ENCODE measurements at regions not wholly inside any gene's neighbourhood (a gene's known extent, or its start where the extent isn't known, plus 50 kb on each side); places are given as distances from the start of the nearest gene placed in this dataset.

DNA sequence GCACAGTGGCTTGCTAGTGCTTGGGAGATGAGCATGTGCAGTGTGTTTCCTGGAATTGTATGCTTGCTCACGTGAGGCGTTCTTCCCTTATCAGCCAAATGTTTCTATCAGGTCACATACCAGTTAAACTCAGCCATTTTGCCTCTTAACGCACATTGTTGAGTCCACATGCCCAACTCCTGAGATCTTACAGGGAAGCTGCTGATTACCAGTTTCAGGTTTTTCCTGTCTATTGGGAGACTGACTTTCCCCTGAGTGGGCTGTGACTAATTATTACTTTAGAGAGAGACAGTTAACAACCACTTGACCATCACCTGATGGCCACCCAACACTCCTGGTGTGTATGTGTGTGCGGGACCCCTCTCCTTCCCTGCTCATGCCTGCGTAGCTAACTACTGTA lies 161.3 kb upstream of the PTGFR start:
- Histone ChIP-seq H3K4me1 (ENCODE audit: control insufficient read depth in 5 of 5, insufficient read depth in 5 of 5, low read length in 5 of 5) (no peaks in the 10 kb centered on the region), H3K9me3 (ENCODE audit: control insufficient read depth in 4 of 4, insufficient read depth in 3 of 4, low read length in 3 of 4) (peaks cover 0 to 3% (median 0%) of the 10 kb centered on the region in 4 donors), H3K36me3 (ENCODE audit: control insufficient read depth in 4 of 4, insufficient read depth in 4 of 4, low read length in 4 of 4) (no peaks in the 10 kb centered on the region), H3K9ac (ENCODE audit: insufficient read depth in 1 of 2, low read length in 2 of 2) (no peak overlapping the region), H3K4me3 (no peak overlapping the region), H3K27me3 (ENCODE audit: control insufficient read depth in 3 of 3, insufficient read depth in 3 of 3, low read length in 2 of 3) (no peaks in the 10 kb centered on the region), H3K27ac (ENCODE audit: low read depth in 1 of 2, low read length in 1 of 2) (no peak overlapping the region)
- DNase-seq (no peak), ATAC-seq (ENCODE audit: insufficient read depth, low FRiP score) (no peak)
- TF ChIP-seq, protein P1, sequence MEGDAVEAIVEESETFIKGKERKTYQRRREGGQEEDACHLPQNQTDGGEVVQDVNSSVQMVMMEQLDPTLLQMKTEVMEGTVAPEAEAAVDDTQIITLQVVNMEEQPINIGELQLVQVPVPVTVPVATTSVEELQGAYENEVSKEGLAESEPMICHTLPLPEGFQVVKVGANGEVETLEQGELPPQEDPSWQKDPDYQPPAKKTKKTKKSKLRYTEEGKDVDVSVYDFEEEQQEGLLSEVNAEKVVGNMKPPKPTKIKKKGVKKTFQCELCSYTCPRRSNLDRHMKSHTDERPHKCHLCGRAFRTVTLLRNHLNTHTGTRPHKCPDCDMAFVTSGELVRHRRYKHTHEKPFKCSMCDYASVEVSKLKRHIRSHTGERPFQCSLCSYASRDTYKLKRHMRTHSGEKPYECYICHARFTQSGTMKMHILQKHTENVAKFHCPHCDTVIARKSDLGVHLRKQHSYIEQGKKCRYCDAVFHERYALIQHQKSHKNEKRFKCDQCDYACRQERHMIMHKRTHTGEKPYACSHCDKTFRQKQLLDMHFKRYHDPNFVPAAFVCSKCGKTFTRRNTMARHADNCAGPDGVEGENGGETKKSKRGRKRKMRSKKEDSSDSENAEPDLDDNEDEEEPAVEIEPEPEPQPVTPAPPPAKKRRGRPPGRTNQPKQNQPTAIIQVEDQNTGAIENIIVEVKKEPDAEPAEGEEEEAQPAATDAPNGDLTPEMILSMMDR (IDR thresholded peaks at IDR 0.05; ENCODE audit: control extremely low read depth, extremely low read depth), result no peak
- WGBS, 2 donors, result 78 to 84% methylated on average over 5 of the region's 5 CpGs

DNA sequence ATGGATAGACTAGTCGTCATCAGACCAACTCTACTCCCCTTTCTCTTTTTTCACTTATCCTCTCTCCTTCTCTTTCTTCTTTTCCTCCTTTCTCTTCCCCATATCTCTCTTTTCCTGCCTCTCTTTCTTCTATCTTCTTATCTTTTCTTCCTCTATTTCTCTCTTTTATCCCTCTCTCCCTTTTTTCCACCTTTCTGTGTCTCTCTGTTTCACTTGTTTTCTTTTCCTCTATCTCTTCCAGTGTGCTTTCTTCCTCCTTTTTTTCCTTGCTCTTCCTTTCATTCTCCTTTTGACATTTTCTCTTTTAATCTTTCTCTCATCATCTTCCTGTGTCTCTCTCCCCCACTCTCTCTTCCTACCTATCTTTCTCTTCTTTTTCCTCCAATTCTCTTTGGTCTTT lies 159.0 kb upstream of the PTGFR start:
- no peak for ATAC-seq (ENCODE audit: insufficient read depth, low FRiP score)
- Histone ChIP-seq H3K4me3 (no peak overlapping the region), H3K27me3 (ENCODE audit: control insufficient read depth in 3 of 3, insufficient read depth in 3 of 3, low read length in 2 of 3) (no peaks in the 10 kb centered on the region), H3K4me1 (ENCODE audit: control insufficient read depth in 5 of 5, insufficient read depth in 5 of 5, low read length in 5 of 5) (no peaks in the 10 kb centered on the region), H3K27ac (ENCODE audit: low read depth in 1 of 2, low read length in 1 of 2) (no peak overlapping the region), H3K9ac (ENCODE audit: insufficient read depth in 1 of 2, low read length in 2 of 2) (no peak overlapping the region), H3K9me3 (ENCODE audit: control insufficient read depth in 4 of 4, insufficient read depth in 3 of 4, low read length in 3 of 4) (peaks cover 0 to 3% (median 0%) of the 10 kb centered on the region in 4 donors), H3K36me3 (ENCODE audit: control insufficient read depth in 4 of 4, insufficient read depth in 4 of 4, low read length in 4 of 4) (no peaks in the 10 kb centered on the region)
- DNase-seq, result no peak
- TF ChIP-seq, protein P1 (IDR thresholded peaks at IDR 0.05; ENCODE audit: control extremely low read depth, extremely low read depth), result no peak
- 86 to 87% methylated on average over 1 of the region's 1 CpG for WGBS, 2 donors

DNA sequence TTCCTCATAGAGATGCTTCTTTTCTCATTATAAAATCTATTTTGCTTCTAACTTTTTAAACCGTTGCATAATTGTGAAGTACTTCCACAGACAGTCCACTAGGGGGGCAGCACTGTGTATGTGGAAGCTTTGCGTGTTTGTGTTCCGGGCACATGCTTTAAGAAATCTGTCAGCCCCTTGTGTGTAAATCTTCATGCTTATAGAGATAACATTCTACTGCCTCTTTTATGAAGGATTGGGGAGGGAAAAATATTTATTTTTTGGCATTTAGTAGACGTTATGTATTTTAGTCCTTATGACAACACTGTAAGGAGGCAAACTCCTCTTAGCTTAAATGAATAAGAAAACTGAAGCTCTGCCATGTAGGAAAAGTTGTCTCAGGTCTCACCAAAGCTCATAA lies 157.3 kb upstream of the PTGFR start:
- WGBS, 2 donors, result 14 to 18% methylated on average over 4 of the region's 4 CpGs
- TF ChIP-seq, protein P1 (IDR thresholded peaks at IDR 0.05; ENCODE audit: control extremely low read depth, extremely low read depth), result no peak

DNA sequence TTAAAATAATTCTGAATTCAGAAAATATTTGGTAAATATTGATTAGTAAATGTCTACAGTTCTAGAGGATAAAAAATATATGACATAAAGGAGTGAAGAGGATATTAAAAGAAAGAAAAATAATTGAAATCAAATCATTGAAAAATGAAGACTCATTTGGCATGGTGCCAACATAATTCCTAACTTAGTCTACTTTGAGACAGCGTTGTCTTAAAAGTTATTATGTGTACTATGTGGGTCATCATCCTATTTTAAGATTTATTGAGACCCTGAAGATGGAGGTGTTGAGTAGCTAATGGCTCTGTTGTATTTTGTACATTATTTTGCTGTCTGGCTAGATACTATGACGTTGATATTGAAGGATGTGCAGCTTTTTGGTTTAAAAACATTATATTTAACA lies 156.7 kb upstream of the PTGFR start:
- Histone ChIP-seq H3K4me3 (no peak overlapping the region), H3K27me3 (ENCODE audit: control insufficient read depth in 3 of 3, insufficient read depth in 3 of 3, low read length in 2 of 3) (no peaks in the 10 kb centered on the region), H3K27ac (ENCODE audit: low read depth in 1 of 2, low read length in 1 of 2) (no peak overlapping the region), H3K9ac (ENCODE audit: insufficient read depth in 1 of 2, low read length in 2 of 2) (no peak overlapping the region), H3K9me3 (ENCODE audit: control insufficient read depth in 4 of 4, insufficient read depth in 3 of 4, low read length in 3 of 4) (peaks cover 0 to 3% (median 0%) of the 10 kb centered on the region in 4 donors), H3K36me3 (ENCODE audit: control insufficient read depth in 4 of 4, insufficient read depth in 4 of 4, low read length in 4 of 4) (no peaks in the 10 kb centered on the region), H3K4me1 (ENCODE audit: control insufficient read depth in 5 of 5, insufficient read depth in 5 of 5, low read length in 5 of 5) (no peaks in the 10 kb centered on the region)
- ATAC-seq (ENCODE audit: insufficient read depth, low FRiP score) (no peak), DNase-seq (no peak)
- WGBS, 2 donors, result 70 to 78% methylated on average over 2 of the region's 2 CpGs
- TF ChIP-seq, protein P1 (IDR thresholded peaks at IDR 0.05; ENCODE audit: control extremely low read depth, extremely low read depth), result no peak

More for the DNA sequence above, 157.3 kb upstream of the PTGFR start:
- H3K4me1 ChIP-seq (ENCODE audit: control insufficient read depth in 5 of 5, insufficient read depth in 5 of 5, low read length in 5 of 5), result no peaks in the 10 kb centered on the region
- H3K36me3 ChIP-seq (ENCODE audit: control insufficient read depth in 4 of 4, insufficient read depth in 4 of 4, low read length in 4 of 4), result no peaks in the 10 kb centered on the region
- DNase-seq (peak in 2 of 3 donors; percentile 35 to 38), ATAC-seq (ENCODE audit: insufficient read depth, low FRiP score) (peak; percentile 58)
- no peak overlapping the region for H3K4me3 ChIP-seq
- H3K9me3 ChIP-seq (ENCODE audit: control insufficient read depth in 4 of 4, insufficient read depth in 3 of 4, low read length in 3 of 4), result peaks cover 0 to 3% (median 0%) of the 10 kb centered on the region in 4 donors
- no peak overlapping the region for H3K9ac ChIP-seq (ENCODE audit: insufficient read depth in 1 of 2, low read length in 2 of 2)
- no peak overlapping the region for H3K27ac ChIP-seq (ENCODE audit: low read depth in 1 of 2, low read length in 1 of 2)
- no peaks in the 10 kb centered on the region for H3K27me3 ChIP-seq (ENCODE audit: control insufficient read depth in 3 of 3, insufficient read depth in 3 of 3, low read length in 2 of 3)
